ENCODE measurements at regions not wholly inside any gene's neighbourhood (a gene's known extent, or its start where the extent isn't known, plus 50 kb on each side); places are given as distances from the start of the nearest gene placed in this dataset.

- BruUV-seq (replicated peaks) = no TSS peak
- ChIA-PET CTCF (no interaction called here), POLR2A (ENCODE audit: low non-redundant PET) (no interaction called here)
- H3K9me3 ChIP-seq (ENCODE audit: low read depth, low read length, poor library complexity, severe bottlenecking) = no peaks in the 10 kb centered on the region
- no peak overlapping the region for H3K27ac ChIP-seq (ENCODE audit: low read depth, low read length, poor library complexity, severe bottlenecking)
- H3K27me3 ChIP-seq (replicated peaks; ENCODE audit: insufficient read depth, low read depth, low read length, poor library complexity) = no peaks in the 10 kb centered on the region
- no peaks in the 10 kb centered on the region for H3K4me1 ChIP-seq (ENCODE audit: insufficient read depth, low read length, poor library complexity, severe bottlenecking)
- TF ChIP-seq CTCF (conservative IDR thresholded peaks at IDR 0.05; ENCODE audit: low read depth, low read length) = no peak; the same call in 1 of the 2 replicates
- no peak overlapping the region for H3K4me3 ChIP-seq (ENCODE audit: low read depth, low read length, poor library complexity, severe bottlenecking)
- no peaks in the 10 kb centered on the region for H3K36me3 ChIP-seq (ENCODE audit: insufficient read depth, low read length, poor library complexity, severe bottlenecking)
- peak; percentile 18 for DNase-seq (ENCODE audit: low spot score)
- intact Hi-C loops (cut with micrococcal nuclease; ENCODE audit: unreplicated experiment) = no loop called here
Observed at GRCh38 chr3:99366663-99367429, 271.5 kb upstream of the COL8A1 start.

- no peaks in the 10 kb centered on the region for H3K4me1 ChIP-seq (ENCODE audit: insufficient read depth, low read length, poor library complexity, severe bottlenecking)
- no TSS peak for BruUV-seq (replicated peaks)
- no peak overlapping the region for H3K4me3 ChIP-seq (ENCODE audit: low read depth, low read length, poor library complexity, severe bottlenecking)
- no peak for TF ChIP-seq EZH2 (IDR thresholded peaks at IDR 0.05; ENCODE audit: borderline replicate concordance, low read depth, low read length, poor library complexity, severe bottlenecking)
- POLR2A ChIA-PET (ENCODE audit: low non-redundant PET) = no interaction called here
- CTCF ChIA-PET = no interaction called here
- H3K36me3 ChIP-seq (ENCODE audit: insufficient read depth, low read length, poor library complexity, severe bottlenecking) = no peaks in the 10 kb centered on the region
- DNase-seq (ENCODE audit: low spot score) = no peak
- no peaks in the 10 kb centered on the region for H3K27me3 ChIP-seq (replicated peaks; ENCODE audit: insufficient read depth, low read depth, low read length, poor library complexity)
- no peaks in the 10 kb centered on the region for H3K9me3 ChIP-seq (ENCODE audit: low read depth, low read length, poor library complexity, severe bottlenecking)
- intact Hi-C loops (cut with micrococcal nuclease; ENCODE audit: unreplicated experiment) = no loop called here
- H3K27ac ChIP-seq (ENCODE audit: low read depth, low read length, poor library complexity, severe bottlenecking) = no peak overlapping the region
Observed at GRCh38 chr3:99365979-99366378, 272.4 kb upstream of the COL8A1 start.

GRCh38 chr3:99365396-99365795 is 273.0 kb upstream of the COL8A1 start:
- H3K27me3 ChIP-seq (replicated peaks; ENCODE audit: insufficient read depth, low read depth, low read length, poor library complexity) = no peaks in the 10 kb centered on the region
- H3K36me3 ChIP-seq (ENCODE audit: insufficient read depth, low read length, poor library complexity, severe bottlenecking) = no peaks in the 10 kb centered on the region
- ChIA-PET CTCF (no interaction called here), POLR2A (ENCODE audit: low non-redundant PET) (no interaction called here)
- intact Hi-C loops (cut with micrococcal nuclease; ENCODE audit: unreplicated experiment) = no loop called here
- no TSS peak for BruUV-seq (replicated peaks)
- H3K4me1 ChIP-seq (ENCODE audit: insufficient read depth, low read length, poor library complexity, severe bottlenecking) = no peaks in the 10 kb centered on the region
- H3K9me3 ChIP-seq (ENCODE audit: low read depth, low read length, poor library complexity, severe bottlenecking) = no peaks in the 10 kb centered on the region
- no peak overlapping the region for H3K4me3 ChIP-seq (ENCODE audit: low read depth, low read length, poor library complexity, severe bottlenecking)
- no peak for DNase-seq (ENCODE audit: low spot score)
- H3K27ac ChIP-seq (ENCODE audit: low read depth, low read length, poor library complexity, severe bottlenecking) = no peak overlapping the region
- TF ChIP-seq CTCF (conservative IDR thresholded peaks at IDR 0.05; ENCODE audit: low read depth, low read length) (no peak), EZH2 (IDR thresholded peaks at IDR 0.05; ENCODE audit: borderline replicate concordance, low read depth, low read length, poor library complexity, severe bottlenecking) (no peak)

- H3K36me3 ChIP-seq (ENCODE audit: insufficient read depth, low read length, poor library complexity, severe bottlenecking) = no peaks in the 10 kb centered on the region
- no peak for DNase-seq (ENCODE audit: low spot score)
- no peaks in the 10 kb centered on the region for H3K4me1 ChIP-seq (ENCODE audit: insufficient read depth, low read length, poor library complexity, severe bottlenecking)
- ChIA-PET CTCF (no interaction called here), POLR2A (ENCODE audit: low non-redundant PET) (no interaction called here)
- intact Hi-C loops (cut with micrococcal nuclease; ENCODE audit: unreplicated experiment) = no loop called here
- H3K4me3 ChIP-seq (ENCODE audit: low read depth, low read length, poor library complexity, severe bottlenecking) = no peak overlapping the region
- no peaks in the 10 kb centered on the region for H3K27me3 ChIP-seq (replicated peaks; ENCODE audit: insufficient read depth, low read depth, low read length, poor library complexity)
- H3K9me3 ChIP-seq (ENCODE audit: low read depth, low read length, poor library complexity, severe bottlenecking) = no peaks in the 10 kb centered on the region
- no peak for TF ChIP-seq EZH2 (IDR thresholded peaks at IDR 0.05; ENCODE audit: borderline replicate concordance, low read depth, low read length, poor library complexity, severe bottlenecking)
- TF ChIP-seq CTCF (conservative IDR thresholded peaks at IDR 0.05; ENCODE audit: low read depth, low read length) = no peak
- BruUV-seq (replicated peaks) = no TSS peak
- no peak overlapping the region for H3K27ac ChIP-seq (ENCODE audit: low read depth, low read length, poor library complexity, severe bottlenecking)
Observed at GRCh38 chr3:99357131-99357530, 281.3 kb upstream of the COL8A1 start.
